GM21529 (cell line): ENCODE measurements at regions not wholly inside any gene's neighbourhood (a gene's known extent, or its start where the extent isn't known, plus 50 kb on each side); places are given as distances from the start of the nearest gene placed in this dataset.
"Not testable (repeated sequence)": the region's sequence is repeated elsewhere in the genome, so short reads cannot be mapped to it uniquely, and the experiment has no call there.

ENCODE experiments used
- ATAC-seq: cut with Tn5 transposase; IDR thresholded peaks from one replicate; pipeline ENCODE4 v1.9.1; 2021; ENCODE audit not compliant: unreplicated experiment

DNA sequence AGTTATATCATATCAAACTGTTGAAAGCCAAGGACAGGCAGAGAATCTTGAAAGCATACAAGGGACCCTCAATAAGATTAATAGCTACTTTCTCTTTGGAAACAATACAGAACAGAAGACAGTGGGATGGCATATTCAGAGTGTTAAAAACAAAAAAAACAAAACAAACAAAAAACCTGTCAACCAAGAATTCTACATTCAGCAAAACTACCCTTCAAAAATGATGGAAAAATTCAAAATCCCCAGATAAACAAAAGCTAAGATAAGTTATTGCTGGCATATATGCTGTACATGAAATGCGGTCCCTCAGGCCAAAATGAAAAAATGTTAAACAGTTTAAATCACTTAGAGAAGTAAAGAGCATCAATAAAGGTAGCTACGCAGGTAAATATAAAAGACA is 425.1 kb downstream of the ACTL7B start:
- ATAC-seq: no peak

DNA sequence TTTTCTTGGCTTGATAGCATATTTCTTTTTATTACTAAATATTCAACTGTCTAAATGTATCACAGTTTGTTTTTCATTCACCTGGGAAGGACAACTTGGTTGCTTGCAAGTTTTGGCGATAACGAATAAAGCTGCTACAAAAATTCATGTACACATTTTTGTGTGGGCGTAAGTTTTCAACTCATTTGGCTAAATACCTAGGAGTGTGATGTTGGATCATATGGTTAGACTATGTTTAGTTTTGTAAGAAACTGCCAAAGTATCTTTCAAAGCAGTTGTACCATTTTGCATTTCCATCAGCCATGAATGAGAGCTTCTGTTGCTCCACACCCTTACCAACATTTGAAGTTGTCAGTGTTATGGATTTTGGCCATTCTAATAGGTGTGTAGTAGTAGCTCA is 428.0 kb downstream of the ACTL7B start:
- ATAC-seq: no peak

DNA sequence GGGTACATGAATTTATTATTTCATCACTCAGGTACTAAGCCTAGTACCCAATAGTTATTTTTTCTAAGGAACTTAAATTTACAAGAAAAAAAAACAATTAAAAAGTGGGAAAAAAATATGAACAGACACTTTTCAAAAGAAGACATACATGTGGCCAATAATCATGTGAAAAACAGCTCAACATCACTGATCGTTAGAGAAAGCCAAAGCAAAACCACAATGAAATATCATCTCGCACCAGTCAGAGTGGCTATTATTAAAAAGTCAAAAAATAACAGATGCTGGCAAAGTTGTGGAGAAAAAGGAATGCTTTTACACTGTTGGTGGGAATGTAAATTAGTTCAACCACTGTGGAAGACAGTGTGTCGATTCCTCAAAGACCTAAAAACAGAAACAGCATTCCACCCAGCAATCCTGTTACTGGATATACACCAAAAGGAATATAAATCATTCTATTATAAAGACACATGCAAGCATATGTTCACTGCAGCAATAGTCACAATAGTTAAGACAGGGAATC is 429.3 kb downstream of the ACTL7B start:
- ATAC-seq: not testable (repeated sequence)

DNA sequence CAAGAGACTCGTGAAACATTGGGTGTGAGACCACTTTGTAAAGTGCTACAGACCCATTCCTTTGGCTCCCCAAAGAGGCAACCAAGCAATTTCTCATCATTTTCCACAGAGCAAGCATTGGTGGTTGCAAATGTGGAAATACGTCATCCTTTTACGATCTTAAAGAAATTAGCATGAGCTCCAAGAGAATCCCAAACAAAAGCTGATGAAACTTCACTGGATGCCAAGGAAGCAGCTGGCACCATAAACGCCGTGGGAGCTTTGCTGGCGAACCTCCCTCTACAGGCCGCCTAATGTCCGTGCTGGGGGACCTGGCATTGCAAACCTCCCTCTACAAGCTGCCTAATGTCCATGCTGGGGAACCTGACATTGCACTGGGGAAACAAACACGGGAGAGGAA is 432.4 kb downstream of the ACTL7B start:
- ATAC-seq: no peak

DNA sequence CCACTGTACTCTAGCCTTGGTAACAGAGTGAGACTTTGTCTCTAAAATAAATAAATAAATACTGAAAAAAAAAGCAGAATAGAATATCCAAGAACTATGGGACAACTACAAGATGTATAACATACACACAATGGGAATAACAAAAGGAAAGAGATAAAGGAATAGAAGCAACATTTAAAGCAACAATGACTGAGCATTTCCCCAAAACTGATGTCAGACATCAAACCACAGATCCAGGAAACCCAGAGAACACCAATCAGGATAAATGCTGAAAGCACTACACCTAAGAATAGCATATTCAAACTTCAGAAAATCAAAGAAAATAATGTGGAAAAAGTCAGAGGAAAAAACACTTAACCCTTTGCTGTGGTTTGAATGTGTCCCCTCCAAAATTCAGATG is 436.4 kb downstream of the ACTL7B start:
- no peak for ATAC-seq

DNA sequence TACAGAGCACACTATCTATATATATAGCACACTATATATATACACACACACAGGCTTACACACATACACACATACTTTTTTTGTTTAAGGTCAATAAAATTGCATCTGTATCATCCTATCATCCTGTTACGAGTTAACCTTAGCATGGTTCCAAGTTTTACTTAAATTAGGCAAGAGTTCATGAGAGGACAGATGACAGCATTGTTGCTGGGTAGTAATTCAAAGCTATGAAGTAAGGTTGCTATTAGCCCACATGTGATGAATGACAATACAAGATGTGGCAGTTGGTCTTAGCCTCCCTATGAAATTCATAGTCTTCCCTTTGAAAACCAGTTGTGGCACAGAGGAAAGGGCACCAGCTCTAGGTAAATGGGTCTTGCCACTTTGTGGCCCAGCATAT is 438.1 kb downstream of the ACTL7B start:
- ATAC-seq: no peak

DNA sequence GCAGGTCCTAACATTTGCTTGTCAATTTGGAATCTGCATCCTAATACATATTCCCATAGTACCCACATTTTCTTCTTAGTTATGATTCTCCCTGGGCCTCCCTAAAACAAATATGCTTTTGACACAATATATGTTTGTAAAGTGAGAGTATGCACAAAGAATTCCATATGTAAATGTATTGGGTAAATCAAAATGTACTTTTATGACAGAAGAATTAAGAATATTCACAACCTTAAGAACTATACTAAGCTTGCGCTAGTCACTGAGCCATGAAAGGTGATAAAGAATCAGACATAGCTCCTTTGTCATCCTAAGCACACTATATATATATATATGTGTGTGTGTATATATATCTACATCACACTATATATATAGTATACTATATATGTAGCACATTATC is 438.5 kb downstream of the ACTL7B start:
- ATAC-seq: no peak

DNA sequence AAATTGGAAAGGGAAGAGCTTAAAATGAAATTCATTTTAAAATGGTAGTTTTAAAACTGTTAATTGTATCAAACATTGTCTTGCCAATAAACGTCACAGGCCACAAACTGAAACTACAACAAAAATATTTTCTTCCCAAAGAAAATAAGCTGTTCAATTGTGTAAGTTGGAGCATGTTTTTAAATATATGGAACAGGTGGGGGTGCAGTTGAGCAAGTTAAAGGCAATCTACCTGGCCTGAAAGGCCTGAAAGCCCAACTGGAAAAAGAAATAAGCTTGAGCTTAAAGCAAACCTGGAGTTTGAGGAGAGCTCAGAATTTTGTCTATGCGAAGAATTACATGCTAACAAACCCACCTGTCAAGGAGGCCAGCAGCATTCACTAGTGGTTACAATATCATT is 439.5 kb downstream of the ACTL7B start:
- ATAC-seq: no peak

DNA sequence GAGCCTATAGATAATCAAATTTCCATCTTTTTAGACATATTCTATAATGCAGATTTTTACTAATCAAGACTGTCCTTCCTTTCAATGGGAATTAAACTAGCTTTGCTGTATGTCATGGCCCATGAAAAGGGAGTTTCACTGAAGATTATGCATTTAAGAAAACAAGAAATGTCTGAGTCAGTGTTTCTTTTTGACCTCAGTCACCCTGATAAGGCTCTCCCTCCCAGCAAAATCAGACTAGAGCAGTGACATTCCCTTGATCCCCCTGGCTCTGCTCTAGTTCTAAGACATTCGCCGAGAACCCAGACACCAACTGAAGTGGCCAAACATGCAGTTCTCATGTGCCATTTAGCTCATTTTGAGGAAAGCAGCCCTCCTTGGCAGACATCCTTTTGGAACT is 442.0 kb downstream of the ACTL7B start:
- ATAC-seq: no peak

DNA sequence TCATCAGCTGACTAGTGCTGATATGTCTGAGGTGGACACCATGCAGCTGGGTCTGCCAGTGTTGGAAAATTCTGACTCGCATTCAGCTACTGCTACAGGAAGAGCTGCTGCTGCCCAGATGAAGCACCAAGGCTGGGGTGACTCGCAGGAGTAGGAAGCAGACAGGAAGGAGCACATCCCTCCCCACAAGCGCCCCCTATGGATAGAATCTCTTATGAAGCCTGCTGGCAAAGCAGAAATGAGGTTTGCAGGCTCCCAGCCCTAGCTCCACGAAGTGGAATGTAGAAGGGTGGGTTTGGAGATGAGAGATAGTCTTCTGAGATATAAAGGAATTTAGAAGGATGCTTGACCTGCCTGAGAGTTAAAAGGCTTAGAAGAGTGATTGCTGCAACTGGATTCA is 443.0 kb downstream of the ACTL7B start:
- no peak for ATAC-seq

DNA sequence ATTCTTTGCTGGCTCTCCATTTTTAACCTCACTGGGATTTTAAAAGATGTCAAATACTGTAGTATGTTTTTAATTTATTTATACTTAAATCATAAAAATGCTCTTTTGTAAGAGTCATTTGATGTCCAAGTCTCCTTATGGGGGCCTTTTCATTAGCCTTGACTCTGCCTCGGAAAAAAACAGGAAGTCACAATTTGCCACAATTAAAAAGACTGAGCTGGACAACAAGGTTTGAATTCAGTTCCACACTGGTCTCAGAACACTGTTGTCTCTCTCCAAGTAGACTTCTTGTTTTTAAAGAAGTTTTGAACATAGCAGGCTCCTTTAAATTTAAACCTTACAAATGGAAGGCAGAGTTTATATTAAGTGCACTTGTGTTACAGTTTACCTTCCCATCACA is 444.2 kb downstream of the ACTL7B start:
- no peak for ATAC-seq

DNA sequence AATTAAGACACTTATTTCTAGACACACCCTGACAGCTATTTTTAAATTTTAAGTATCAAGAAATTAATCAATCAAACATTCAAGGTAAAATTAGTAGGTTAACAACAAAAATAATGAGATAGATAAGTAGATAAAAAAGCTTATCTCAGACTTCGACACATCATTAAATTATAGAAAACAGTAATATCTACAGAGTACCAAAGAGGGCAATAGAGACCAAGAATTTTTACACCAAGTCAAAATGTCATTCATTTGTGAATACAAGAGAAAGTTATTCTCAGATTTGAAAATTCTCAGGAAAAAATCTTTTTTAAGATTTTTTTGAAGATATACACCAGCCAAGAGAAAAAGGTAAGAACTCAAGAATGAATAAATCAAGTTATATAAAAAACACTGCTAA is 445.6 kb downstream of the ACTL7B start:
- ATAC-seq: no peak

DNA sequence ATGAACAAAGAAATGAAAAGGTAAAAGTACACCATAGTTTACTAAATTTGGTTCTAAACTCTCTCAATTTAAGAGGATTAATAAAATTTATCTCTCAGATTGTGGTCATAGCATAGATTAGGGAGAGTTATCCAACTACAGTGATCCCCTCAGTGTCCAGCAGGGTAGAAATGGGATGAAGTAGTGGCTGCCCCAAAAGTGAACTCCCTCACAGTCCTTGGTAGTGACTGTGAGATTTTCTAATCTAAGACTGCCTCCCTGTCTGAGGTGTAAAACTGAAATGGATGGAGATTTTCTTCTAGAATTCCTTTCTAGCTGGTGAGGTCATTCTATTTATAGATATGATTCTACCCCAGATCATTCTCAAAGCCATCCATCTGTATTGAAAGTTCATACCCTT is 455.5 kb downstream of the ACTL7B start:
- no peak for ATAC-seq

DNA sequence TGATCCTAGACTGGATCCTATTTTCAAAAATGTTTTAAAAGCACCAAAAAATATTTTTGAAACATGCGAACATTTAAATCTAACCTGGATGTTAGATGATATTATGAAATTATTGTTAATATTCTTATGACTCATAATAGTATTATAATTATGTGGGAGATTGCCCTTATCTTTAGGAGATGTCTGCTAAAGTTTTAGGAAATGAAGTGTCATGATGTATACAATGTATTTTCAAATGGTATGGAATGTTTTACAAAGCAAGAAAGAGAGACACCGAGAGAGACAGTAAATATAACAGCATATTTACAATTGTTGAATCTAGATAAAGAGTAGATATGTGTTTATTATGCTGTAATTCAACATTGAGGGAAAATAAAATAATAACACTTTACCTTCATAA is 455.9 kb downstream of the ACTL7B start:
- no peak for ATAC-seq

DNA sequence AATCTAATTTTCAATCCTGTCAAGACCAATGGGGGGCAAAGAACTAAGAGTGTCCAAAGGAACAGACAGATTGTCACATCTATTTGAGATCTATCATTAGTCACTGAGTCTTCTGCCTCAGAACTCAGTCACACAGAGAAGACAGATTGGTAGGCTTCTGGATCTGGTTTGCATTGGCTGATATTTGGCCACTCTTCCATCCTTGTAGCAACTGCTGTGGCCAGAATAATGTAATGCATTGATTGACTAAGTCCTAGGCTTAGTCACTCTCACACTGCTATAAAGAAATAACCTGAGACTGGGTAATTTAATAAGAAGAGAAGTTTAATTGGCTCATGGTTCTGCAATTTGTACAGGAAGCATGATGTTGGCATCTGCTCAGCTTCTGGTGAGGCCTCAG is 458.5 kb downstream of the ACTL7B start:
- ATAC-seq: no peak

DNA sequence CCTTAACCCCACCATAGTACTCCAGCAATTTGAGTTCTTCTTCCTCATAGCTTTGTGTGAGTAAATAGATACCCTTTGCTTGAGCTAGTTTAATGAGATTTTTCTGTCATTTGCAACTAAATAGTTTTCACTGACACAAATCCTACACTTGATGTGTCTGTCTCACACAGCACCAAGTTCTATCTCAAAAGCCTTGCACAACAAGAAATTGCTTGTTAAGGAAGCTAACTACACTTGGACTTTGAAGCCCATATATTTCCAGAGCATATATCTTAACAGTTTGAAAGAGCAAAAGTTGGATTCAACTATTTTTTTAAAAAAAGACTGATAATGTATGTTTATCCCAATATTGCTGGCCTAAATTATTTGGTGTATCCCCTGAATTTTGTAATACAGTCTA is 459.2 kb downstream of the ACTL7B start:
- no peak for ATAC-seq

DNA sequence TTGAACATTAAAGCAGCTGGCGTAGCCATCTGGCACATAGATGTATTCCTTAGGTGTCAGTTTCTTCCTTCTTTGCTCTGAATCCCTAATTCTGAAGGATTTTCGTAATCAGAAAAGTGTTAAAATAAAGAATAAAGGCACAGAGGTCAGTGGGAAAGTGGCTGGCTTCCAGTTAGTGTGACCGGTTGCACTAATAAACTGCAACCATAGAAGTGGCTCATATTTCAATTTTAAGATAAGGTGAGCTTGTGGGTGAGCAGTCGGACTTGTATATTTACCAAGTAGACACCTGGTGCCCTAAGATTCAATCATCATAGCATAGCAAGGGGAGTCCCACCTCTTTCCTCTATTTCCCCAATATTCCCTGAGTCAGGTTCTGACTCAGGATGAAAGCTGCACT is 459.6 kb downstream of the ACTL7B start:
- ATAC-seq: no peak

DNA sequence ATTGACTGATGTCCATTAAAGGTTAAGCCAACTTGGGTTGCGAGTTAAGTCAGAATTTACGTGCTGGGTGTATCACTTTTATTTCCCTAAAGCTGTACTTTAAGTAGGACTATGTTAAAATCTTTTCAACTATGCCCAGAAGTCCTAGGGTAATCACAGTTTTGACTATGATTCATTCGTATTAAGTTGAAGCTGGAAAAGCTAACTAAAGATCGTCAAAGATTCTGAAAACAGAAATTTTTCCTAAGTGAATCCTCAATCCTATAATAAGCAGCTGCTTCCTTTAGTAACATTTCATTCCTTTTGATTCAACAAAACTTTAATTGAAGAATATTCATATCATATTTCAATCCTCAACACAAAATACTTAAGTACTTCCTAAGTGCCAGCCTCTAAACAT is 460.4 kb downstream of the ACTL7B start:
- ATAC-seq: no peak

DNA sequence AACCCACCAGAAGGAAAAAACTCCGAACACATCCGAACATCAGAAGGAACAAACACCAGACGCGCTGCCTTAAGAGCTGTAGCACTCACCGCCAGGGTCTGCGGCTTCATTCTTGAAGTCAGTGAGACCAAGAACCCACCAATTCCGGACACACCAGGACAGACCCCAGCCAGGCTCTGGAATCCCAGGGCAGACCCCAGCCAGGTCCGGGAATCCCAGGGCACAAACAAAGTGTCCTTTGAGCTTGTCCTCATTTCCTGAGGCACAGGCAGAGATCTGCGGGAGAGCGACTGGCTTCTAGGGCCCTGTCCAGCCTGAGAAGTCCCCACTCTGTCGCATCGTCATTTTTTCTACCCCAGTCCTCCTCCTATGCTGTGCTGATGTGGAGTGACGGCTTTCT is 461.1 kb downstream of the ACTL7B start:
- no peak for ATAC-seq

DNA sequence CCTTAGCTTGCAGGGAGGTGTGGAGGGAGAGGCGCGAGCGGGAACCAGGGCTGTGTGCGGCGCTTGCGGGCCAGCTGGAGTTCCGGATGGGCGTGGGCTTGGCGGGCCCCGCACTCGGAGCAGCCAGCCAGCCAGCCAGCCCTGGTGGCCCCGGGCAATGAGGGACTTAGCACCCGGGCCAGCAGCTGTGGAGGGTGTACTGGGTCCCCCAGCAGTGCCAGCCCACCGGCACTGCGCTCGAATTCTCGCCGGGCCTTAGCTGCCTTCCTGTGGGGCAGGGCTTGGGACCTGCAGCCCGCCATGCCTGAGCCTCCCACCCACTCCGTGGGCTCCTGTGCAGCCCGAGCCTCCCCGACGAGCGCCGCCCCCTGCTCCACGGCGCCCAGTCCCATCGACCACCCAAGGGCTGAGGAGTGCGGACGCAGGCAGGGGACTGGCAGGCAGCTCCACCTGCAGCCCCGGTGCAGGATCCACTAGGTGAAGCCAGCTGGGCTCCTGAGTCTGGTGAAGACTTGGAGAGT is 462.2 kb downstream of the ACTL7B start:
- not testable (repeated sequence) for ATAC-seq

DNA sequence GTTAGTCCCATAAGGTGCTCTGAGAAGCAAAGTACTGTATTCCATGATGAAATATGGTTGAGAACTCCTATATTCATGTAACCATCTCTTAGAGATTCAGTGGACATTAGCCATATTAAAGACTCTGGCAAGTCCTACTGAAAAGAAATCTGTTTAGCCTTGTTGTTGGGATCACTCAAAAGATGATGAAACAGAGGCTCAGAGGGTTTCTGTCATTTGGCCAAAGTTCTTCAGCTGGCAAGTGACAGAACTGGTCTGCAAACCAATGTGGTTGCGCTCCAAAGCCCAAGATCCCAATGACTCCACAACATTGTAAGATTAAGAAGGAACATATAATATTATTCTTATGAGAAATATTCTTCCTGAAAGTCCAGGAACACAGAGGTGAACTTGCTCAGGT is 462.9 kb downstream of the ACTL7B start:
- no peak for ATAC-seq

DNA sequence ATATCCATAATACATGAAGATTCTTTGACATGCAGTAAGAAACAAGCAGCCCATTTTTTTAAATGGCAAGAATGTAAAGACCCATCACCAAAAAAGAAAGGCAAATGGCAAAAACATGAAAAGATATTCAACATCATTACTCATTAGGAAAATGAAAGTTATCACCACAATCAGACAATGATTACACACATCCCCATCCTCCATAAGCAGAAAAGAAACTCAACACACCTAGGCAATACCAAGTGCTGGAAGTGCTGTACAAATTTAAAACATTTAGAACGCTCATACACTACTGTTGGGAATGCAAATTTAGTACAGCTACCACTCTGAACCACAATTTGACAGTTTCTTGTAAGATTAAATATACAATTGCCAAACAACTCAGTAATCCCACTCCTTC is 466.7 kb downstream of the ACTL7B start:
- ATAC-seq: no peak

DNA sequence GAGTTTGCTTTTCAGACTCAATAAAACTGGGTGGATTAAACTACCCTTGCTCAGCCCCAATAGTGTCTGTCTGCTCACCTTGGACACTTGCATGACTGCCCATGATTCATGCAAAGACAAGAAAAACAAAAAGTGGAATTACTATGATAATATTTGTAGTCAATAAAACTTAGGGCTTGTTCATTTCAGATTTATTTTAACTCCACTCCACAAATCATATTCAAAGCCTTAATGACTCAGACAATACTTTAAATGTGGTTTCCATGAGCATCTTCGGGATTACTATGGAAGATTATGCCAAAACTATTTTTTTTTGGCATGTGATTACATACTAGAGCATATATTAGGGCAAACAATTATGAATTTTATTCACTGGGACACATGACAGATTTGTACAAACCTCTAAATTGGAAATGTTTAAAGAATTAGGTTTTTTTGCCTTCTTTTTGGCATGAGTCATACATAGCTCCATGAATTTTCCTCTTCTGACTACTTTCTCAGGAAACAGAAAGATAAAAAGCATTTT is 468.9 kb downstream of the ACTL7B start:
- ATAC-seq: no peak
